AG04449 (cell line): ENCODE measurements at regions not wholly inside any gene's neighbourhood (a gene's known extent, or its start where the extent isn't known, plus 50 kb on each side); places are given as distances from the start of the nearest gene placed in this dataset.

Experiments
- CTCF ChIA-PET: fragments of 350-600 bp; formaldehyde crosslinking; extraction: SDS; loops from one replicate; lab custom pipeline; 2021; ENCODE audit warnings: antibody characterized with exemption; lab: Yijun Ruan, JAX
- POLR2A ChIA-PET: fragments of 400-600, 350-600 bp; formaldehyde crosslinking; extraction: SDS; loops from one replicate; lab custom pipeline; 2020; ENCODE audit warnings: antibody characterized with exemption, inconsistent platforms; lab: Yijun Ruan, JAX
- DNase-seq: peaks from one replicate; pipeline ENCODE4 v3.0.0-alpha.2; 2010; ENCODE audit warnings: low read depth, low spot score
- H3K4me3 ChIP-seq: 2 replicates; pipeline ENCODE4 v1.5.1; 2011; ENCODE audit warnings: low read depth, mild to moderate bottlenecking, control low read depth, low read length
- TF ChIP-seq, protein P1 (sequence below): IDR thresholded peaks from one replicate; pipeline ENCODE4 v1.5.1; 2011; ENCODE audit warnings: mild to moderate bottlenecking, moderate library complexity, low read length, control low read depth, inconsistent platforms; ENCODE audit not compliant: insufficient read depth; ENCODE audit errors: missing control alignments

DNA sequence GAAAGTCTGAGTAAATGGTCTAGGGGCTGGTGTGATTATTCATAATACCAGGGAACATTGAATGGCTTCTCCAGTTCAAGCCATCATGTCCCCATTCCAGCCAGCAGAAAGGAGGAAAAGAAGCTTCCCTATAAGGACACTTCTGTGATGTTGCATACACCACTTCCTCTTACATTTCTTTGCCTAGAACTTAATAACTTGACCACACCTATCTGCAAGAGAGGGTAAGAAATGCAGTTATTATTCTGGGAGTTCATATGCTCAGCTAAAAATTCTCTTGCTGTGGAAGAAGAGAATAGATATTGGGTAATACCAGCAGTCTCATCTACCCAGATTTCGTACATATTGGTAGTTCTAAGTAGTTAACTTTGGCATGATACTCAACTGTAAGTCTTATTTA lies 166.1 kb downstream of the SLC28A3 start:
- no peak overlapping the region for H3K4me3 ChIP-seq
- TF ChIP-seq, protein P1, sequence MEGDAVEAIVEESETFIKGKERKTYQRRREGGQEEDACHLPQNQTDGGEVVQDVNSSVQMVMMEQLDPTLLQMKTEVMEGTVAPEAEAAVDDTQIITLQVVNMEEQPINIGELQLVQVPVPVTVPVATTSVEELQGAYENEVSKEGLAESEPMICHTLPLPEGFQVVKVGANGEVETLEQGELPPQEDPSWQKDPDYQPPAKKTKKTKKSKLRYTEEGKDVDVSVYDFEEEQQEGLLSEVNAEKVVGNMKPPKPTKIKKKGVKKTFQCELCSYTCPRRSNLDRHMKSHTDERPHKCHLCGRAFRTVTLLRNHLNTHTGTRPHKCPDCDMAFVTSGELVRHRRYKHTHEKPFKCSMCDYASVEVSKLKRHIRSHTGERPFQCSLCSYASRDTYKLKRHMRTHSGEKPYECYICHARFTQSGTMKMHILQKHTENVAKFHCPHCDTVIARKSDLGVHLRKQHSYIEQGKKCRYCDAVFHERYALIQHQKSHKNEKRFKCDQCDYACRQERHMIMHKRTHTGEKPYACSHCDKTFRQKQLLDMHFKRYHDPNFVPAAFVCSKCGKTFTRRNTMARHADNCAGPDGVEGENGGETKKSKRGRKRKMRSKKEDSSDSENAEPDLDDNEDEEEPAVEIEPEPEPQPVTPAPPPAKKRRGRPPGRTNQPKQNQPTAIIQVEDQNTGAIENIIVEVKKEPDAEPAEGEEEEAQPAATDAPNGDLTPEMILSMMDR = no peak
- ChIA-PET CTCF (interaction anchor here (0.8 to 4.1 kb wide), 15 partner anchors 8 to 254 kb away, joined by 3 to 79 read pairs (median 8); partner anchors contain the start of gene HNRNPK), POLR2A (no interaction called here)
- no peak for DNase-seq

- no peak overlapping the region for H3K4me3 ChIP-seq
- POLR2A ChIA-PET = no interaction called here
- TF ChIP-seq, protein P1 = no peak
- no peak for DNase-seq
- CTCF ChIA-PET = interaction anchor here (0.7 kb wide), 1 partner anchor 12 kb away, joined by 4 read pairs; no protein-coding TSS in a partner anchor
Observed at GRCh38 chr9:84177407-84177806, 163.2 kb downstream of the SLC28A3 start.

- POLR2A ChIA-PET = no interaction called here
- no peak for DNase-seq
- CTCF ChIA-PET = interaction anchor here (0.8 kb wide), 1 partner anchor 81 kb away, joined by 4 read pairs; no protein-coding TSS in a partner anchor
- TF ChIP-seq, protein P1 = no peak
- no peak overlapping the region for H3K4me3 ChIP-seq
Observed at GRCh38 chr9:84179531-84179930, 161.0 kb downstream of the SLC28A3 start.

DNA sequence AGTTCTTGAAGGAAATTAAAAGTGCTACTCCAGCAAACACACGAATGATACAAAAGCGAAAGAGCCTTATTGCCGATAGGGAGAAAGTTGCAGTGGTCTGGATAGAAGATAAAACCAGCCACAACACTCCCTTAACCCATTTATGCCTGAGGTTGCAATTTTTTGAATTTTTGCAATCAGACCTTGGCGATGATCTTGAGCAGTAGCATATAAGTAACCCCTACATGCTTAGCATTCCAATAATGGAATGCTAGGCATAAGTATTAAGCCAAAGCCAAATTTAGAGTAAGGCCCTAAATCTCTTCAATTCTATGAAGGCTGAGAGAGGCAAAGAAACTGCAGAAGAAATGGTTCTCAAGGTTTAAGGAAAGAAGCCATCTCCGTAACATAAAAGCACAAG lies 153.5 kb downstream of the SLC28A3 start:
- H3K4me3 ChIP-seq = no peak overlapping the region
- CTCF ChIA-PET = interaction anchor here (3.5 kb wide), 1 partner anchor 14 kb away, joined by 24 read pairs; no protein-coding TSS in a partner anchor
- POLR2A ChIA-PET = interaction anchor here (0.6 kb wide), 1 partner anchor 207 kb away, joined by 3 read pairs; the partner anchor contains the start of gene HNRNPK
- no peak for DNase-seq
- TF ChIP-seq, protein P1 = no peak

GRCh38 chr9:84189904-84190303 lies 150.7 kb downstream of the SLC28A3 start:
- no peak overlapping the region for H3K4me3 ChIP-seq
- no peak for DNase-seq
- ChIA-PET POLR2A (no interaction called here), CTCF (interaction anchor here (1.0 to 1.3 kb wide), 2 partner anchors 13 to 17 kb away, joined by 4 read pairs; no protein-coding TSS in a partner anchor)
- TF ChIP-seq, protein P1 = no peak

- CTCF ChIA-PET = interaction anchor here (1.0 to 1.3 kb wide), 2 partner anchors 13 to 18 kb away, joined by 4 read pairs; no protein-coding TSS in a partner anchor
- H3K4me3 ChIP-seq = no peak overlapping the region
- POLR2A ChIA-PET = no interaction called here
- TF ChIP-seq, protein P1 = no peak
- no peak for DNase-seq
Observed at GRCh38 chr9:84190411-84190810, 150.1 kb downstream of the SLC28A3 start.
